ENCODE measurements at regions not wholly inside any gene's neighbourhood (a gene's known extent, or its start where the extent isn't known, plus 50 kb on each side); places are given as distances from the start of the nearest gene placed in this dataset.

DNA sequence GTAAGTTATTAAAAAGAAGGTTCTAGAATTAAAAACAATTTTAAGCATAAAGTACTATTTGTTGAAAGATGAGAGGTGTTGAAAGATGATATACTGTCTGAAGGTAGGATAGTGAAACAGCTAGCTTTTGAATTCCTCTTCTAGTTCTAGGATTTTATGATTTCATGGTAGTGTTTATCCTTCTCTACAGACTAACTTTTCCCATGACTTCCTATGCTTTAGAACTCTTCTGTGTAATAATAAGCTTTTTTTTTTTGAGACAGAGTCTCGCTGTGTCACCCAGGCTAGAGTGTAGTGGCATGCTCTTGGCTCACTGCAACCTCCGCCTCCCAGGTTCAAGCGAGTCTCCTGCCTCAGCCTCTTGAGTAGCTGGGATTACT is 96.0 kb upstream of the NUDT6 start:
- TF ChIP-seq, protein P1, sequence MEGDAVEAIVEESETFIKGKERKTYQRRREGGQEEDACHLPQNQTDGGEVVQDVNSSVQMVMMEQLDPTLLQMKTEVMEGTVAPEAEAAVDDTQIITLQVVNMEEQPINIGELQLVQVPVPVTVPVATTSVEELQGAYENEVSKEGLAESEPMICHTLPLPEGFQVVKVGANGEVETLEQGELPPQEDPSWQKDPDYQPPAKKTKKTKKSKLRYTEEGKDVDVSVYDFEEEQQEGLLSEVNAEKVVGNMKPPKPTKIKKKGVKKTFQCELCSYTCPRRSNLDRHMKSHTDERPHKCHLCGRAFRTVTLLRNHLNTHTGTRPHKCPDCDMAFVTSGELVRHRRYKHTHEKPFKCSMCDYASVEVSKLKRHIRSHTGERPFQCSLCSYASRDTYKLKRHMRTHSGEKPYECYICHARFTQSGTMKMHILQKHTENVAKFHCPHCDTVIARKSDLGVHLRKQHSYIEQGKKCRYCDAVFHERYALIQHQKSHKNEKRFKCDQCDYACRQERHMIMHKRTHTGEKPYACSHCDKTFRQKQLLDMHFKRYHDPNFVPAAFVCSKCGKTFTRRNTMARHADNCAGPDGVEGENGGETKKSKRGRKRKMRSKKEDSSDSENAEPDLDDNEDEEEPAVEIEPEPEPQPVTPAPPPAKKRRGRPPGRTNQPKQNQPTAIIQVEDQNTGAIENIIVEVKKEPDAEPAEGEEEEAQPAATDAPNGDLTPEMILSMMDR (IDR thresholded peaks at IDR 0.05) = no peak
- TF ChIP-seq POLR2A (IDR thresholded peaks at IDR 0.05) = no peak

Measured in heart left ventricle (tissue), 13 donors.